ENCODE measurements at regions not wholly inside any gene's neighbourhood (a gene's known extent, or its start where the extent isn't known, plus 50 kb on each side); places are given as distances from the start of the nearest gene placed in this dataset.
"Not testable (repeated sequence)": the region's sequence is repeated elsewhere in the genome, so short reads cannot be mapped to it uniquely, and the experiment has no call there.

DNA sequence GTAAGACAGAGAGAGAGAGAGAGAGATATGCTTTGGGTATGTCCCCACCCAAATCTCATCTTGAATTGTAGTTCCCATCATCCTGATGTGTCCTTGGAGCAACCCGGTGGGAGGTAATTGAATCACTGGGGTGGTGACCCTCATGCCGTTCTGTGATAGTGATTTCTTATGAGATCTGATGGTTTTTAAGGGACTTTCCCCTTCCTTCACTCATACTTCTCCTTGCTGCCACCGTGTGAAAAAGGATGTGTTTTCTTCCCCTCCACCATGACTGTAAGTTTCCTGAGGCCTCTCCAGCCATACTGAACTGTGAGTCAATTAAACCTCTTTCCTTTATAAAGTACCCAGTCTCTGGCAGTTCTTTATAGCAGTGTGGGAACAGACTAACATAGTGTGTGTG lies 60.3 kb downstream of the EOMES start:
- no peak for DNase-seq

DNA sequence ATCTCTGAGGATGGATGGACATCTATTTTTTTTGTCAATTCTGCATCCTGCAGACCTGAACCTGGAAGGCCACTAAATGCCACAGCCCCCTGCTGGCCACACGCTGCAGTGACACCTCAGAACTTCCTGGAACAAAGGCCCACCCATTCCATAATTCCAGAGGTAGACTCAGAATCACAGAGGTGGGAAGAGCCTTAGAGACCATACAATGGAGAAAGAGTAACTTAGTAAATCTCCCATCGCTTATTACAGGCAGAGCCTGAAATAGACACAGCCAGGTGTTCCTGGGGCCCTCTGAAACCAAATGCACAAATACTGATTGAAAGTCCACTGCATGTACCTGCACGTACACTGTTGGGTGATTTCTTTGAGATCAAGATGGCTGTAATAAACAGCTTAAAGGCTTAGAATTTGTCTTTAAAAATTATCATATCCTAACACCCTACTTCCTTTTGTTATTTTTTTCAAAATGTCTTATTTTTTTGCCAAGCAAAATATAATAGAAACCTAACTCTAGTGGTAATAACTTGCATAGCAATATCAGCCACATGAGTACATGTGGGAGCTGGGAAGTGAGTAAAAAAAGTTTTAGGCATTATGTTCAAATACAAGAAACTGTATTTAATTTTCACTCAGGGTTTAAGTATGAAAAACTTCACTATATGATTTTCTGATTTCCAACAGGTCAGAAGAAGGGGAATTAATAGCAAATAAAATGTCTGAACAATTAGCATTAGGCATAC lies 62.7 kb downstream of the EOMES start:
- peak; percentile 23 to 55 for DNase-seq

DNA sequence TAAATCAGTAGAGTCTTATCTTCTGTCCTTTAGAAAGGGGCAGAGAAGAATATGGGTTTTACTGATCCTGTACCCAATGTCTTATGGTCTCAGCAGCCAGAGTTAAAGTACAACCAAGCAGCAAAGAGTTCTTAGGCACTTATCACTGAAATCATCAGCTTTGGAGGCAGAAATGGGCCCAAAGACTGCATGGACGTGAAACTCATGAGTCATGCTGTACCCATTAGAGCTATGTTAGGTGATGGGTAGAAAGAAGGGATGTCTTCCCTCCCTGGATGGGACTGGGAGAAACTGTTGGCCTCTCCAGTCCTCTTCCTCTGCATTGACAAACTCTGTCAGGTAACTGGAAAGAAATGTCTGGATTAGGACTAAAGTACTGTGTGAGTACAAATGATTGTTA lies 63.4 kb downstream of the EOMES start:
- no peak for DNase-seq

DNA sequence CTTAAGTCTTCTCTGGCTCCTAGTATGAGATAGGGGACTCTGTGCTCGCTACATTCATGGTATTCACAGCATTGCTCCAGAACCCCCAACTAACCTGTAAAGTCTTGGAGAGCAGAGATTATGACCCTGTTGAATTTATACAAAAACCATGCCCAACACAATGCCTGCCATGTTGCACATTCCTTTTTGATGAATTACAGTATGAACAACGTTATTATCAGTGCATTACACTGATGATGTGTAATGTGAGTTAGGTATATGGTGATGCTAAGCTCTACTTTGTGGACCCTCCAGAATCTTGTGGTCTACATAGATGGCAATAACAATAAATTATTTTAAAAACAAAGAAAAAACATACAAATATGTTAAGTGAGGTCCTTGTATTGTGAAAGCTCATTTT lies 64.3 kb downstream of the EOMES start:
- DNase-seq: no peak

DNA sequence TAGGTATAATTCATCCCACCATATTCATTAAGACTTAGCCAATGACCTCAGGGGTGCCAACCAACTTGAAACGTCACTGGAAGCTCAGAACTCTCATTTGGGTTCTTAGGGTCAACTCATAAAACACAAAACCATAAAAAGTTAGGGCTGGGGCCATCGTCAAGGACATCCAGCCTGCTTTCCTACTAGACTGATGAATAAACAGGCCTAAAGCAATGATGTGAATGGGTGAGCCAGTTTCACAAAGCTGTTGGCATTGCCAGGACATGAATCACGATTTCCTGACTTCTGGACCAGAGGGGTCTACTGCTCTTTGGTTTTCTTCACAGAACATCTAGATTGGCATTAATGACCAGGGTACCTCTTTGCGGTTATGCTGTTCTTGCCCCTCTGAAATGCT lies 64.7 kb downstream of the EOMES start:
- no peak for DNase-seq

DNA sequence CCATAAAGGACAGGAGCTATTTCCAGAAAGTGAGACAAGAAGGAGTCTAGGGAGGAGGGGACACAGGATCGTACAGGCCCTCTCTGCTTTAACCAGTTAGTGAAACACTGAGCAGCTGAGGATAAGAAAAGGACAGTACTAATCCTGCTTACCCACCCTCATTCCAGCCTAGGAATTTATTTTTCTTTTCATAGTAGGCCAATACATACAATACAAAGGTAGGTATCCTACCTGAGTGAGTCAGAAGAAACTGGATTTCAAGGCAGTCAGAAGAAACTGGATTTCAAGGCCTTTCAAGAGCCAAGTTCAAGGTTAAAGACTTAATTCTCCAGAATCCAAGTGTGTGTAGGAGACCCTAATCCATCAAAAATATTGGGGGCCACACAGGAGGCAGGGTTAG lies 65.3 kb downstream of the EOMES start:
- no peak for DNase-seq

DNA sequence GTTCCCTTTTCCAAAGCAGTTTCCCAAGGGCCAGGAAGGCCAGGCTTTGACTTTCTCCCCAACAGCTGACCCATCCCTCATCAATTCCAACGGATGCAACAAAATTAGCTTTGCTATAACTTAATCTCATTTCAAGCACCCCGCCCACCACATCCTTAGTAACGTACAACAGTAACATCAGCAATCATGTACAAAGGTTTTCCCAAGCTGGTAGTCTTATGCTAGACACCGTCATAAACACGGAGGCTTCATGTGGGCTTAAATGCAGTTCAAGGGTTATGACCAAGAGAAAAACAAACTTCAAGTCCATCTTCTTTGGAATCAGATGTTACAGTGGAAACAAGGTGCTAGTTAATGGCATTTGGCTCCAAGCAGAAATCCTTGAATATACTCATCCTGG lies 66.6 kb downstream of the EOMES start:
- no peak for DNase-seq

DNA sequence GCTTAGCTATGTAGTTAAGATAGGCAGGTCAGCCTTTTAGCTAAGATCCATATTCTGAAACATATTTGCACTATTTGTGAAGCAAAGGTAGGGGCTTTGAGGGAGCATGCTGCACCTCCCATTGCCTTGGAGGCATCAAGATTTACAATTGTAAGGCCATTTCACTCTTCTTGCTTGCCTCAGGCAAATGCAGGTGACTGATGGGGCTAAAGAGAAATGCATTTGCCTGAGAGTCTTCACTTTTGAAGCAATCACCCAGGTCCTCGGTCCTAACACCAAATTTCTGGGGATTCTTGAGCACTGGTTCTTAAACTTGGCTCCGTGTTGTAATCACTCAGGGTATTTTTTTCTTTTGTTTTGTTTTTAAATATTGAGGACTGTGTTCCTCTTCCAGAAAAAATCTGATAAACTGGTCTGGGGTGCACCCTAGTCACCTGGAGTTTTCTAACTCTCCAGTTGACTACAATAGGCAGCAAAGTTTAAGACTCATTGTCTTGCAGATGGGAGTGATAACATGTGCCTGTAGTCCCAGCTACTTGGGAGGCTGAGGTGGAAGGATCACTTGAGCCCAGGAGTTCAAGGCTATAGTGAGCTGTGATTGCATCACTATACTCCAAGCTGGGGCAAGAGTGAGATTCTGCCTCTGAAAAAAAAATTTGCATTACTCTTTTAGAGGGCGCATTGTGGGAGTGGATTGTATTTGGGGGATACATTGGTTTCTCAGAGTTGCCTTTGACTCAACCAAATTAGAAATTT lies 68.1 kb downstream of the EOMES start:
- no peak for DNase-seq

DNA sequence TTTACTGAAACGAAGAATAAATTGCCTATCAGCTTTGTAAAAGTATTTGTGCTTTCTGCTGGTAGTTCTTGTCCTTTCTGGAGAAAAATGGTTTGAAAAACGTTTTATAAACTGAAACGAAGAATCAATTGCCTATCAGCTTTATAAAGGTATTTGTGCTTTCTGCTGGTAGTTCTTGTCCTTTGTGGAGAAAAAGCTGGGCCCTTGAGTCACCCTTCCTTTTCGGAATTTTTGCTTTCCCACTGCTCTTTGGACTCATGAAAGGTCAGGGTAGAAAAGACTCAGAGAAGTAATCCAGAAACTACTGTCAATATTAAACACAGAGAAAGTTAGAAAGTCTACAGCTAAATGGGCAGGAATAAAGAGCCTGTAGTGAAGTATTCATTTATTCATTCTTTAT lies 72.8 kb downstream of the EOMES start:
- DNase-seq: no peak

DNA sequence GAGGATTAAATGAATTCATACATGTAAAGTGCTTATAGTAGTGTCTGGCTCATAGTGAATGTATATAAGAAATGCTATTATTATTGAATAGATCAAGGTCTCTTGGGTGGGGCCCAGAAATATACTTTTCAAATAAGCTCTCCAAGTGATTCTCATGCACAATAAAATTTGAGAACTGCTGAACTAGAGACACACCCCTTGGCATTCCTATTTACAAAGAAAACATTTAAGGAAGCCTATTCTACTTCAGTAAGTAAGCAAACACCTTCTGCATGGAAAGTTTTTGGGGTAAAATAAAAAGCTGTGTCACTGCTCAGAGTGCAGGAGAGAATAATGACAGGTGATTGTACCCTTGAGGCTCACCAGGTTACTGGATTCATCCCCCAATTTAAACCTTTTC lies 75.2 kb downstream of the EOMES start:
- DNase-seq: no peak

DNA sequence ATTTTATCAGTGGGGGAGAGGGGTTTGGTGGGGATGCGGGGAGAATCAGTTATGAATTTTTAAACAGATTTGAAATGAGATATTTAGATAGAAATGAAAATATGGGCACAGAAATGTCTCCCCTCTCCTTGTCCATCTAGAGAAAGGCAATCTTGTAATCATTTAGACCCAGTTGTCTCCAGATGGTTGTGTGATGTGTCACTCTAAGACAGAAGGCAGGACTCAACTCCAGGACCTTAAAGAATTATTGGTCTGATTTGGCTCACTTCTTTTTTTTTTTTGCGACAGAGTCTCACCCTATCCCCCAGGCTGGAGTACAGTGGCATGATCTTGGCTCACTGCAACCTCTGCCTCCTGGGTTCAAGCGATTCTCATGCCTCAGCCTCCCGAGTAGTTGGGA lies 77.2 kb downstream of the EOMES start:
- no peak for DNase-seq

DNA sequence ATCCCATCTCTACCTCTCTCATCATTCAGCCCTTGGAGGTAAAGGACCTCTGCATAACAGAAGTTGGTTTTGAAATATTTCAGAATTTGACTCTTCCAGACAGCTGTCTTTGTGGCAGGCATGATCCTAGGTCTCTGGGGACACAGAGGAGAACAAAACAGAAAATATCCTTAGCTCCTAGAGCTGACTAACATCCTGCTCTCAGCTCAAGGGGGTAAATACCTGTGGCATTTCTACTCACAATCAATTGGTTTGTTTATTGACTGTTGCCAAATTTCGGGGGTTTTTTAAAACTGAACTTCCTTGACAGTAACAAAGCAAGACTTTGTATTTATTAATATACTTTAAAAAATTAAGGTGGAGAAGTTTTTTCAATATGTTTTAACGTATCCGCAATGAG lies 78.8 kb downstream of the EOMES start:
- no peak for DNase-seq

DNA sequence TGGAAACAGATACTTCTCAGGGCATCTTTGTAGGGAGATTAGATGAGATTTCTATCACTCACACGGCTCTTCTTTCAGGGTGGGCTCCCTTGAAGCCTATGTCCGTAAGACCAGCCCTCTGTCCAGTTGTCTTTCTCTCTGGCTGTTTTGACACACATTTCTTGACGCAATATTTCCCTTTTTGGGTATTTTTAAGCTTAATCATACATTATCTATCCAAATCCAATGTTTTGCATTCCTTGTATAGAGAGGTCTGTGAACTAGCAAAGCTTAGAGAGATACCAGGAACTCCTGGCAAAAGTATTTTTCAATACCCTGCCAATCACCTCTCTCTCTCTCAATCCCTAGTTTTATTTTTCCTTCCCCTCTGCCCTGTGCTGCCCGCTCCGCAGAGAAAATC lies 79.3 kb downstream of the EOMES start:
- no peak for DNase-seq

DNA sequence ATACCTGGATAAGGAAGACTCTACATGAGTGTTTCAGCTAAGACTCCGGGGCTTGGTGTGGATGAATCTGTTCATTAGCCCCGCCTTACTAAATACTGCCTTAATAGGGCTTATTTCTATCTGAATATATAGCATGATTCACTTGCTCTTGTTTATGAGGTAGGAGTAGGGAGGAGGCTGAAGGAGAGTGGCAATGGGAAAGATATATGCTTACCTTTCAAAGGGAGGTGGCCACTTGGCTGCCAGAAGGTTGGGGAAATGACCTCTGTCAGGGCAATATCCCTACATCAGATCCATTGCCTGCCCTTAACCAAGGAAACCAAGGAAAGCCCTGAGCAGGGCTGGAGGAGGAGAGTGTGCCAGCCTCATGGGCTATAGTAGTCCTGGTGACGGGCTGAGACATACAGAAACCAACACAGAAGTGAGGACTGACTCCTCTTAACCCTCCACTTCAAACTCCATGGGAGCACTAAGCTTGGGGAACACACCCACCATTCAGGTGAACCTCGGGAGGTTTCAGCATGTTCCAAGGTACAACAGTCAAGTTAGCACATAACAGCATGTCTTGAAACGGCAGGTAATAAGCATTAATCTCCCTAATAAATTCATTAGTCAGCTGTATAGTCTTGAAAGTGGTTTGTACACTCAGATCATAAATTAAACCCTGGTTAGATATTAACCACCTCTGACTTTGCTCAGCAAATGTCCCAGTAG lies 80.1 kb downstream of the EOMES start:
- DNase-seq: no peak

DNA sequence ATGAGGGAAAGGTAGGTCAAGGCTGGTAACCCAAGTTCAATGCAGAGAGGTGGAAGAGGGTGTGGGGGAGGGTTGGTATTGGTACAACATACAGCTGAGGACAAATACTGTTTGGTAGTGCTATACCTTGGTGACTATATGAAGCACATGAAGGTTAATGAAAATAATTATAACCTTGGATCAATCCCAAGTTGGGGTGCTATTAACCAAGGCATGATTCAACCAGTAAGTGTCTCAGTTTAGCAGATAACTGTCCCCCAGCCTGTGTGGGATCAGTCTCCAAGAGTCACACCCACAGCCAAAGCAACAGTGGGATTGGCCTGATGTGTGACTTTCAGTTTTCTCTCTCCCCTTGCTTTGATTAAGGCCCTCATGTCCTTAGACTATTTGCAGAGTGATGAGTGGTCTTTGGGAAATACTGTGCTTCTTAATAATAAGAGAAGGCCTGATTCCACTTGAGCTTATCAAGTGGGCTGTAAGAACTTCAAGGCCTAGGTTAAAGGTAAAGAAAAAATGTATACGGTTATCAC lies 80.8 kb downstream of the EOMES start:
- no peak for DNase-seq

DNA sequence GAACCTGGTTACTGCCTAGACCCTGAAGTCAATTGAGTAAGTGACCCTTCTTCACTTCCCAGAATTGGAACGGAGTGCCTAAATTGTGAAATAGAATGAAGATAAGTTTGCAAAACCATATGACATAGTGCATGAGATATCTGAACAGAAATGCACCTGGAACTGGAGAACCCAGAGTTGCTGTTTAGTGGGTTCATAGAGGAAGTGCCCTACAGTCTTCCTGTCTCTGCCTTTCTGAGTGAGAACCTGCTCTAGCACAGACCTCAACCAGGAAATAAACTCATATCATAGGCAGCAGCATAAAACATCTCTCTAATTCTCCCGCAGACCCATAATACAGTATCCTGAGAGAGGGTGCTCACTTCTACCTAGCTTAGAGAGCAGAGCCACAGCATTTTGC lies 82.9 kb downstream of the EOMES start:
- peak in 1 of 2 donors; percentile 44 for DNase-seq

DNA sequence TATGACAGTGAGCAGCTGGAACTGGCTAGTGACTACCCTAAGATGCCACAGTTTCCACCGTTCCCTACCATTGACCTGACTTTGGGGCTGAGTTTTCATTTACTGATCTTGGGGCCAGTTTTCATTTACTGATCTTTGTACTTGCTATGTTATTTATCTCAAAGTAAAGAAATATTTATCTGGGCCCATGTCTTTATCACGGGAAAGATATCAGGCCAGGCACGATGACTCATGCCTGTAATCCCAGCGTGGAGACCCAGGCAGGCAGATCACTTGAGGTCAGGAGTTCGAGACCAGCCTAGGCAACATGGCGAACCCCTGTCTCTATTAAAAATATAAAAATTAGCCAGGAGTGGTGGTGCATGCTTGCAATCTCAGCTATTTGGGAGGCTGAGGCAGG lies 83.5 kb downstream of the EOMES start:
- DNase-seq: no peak

DNA sequence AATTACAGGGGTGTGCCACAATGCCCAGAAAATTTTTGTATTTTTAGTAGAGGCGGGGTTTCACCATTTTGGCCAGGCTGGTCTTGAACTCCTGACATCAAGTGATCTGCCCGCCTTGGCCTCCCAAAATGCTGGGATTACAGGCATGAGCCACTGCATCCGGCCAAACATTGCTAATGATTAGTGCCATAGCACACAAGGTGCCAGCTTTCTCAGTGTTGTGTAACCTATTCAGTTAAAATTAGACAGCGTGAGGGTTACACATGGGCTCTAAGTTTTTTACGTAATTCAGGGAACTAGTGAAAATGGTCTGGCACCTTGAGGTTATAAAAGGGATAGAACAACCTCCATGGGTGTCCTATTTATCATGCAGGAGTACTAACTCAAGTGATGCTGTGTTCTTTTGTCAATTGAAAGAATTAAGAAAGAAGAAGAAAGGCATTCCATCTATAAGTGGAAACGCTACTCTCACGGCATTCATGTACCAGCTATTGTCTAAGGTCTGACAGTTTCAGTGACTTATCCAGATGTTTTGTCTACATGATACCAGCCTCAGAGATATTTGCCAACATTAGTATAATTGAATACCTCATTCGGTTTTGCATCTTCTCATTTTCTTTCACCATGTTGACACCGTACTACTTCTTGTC lies 84.7 kb downstream of the EOMES start:
- no peak for DNase-seq

DNA sequence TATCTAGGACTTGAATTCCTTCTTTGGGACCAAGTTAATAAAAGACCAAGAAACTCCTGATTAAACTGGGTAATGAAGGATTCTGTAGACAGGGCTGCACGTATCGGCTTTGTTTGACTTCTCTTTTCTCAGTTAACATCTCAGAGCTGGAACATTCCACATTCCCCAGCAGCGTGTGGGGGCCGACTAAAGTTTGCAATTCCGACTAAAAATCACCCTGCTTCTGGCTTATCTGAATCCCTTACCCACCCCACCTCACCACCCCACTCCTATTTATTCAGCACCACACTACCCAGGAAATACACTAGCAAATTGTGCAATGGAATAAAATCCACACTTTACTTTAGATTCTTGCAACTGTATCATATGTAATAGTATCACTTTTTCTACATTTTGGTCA lies 87.1 kb downstream of the EOMES start:
- DNase-seq: not testable (repeated sequence)

DNA sequence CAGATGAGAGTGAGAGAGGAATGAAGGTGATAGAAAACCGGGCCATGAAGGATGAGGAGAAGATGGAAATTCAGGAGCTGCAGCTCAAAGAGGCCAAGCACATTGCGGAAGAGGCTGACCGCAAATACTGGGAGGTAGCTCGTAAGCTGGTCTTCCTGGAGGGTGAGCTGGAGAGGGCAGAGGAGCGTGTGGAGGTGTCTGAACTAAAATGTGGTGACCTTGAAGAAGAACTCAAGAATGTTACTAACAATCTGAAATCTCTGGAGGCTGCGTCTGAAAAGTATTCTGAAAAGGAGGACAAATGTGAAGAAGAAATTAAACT lies 88.9 kb downstream of the EOMES start:
- DNase-seq: no peak

DNA sequence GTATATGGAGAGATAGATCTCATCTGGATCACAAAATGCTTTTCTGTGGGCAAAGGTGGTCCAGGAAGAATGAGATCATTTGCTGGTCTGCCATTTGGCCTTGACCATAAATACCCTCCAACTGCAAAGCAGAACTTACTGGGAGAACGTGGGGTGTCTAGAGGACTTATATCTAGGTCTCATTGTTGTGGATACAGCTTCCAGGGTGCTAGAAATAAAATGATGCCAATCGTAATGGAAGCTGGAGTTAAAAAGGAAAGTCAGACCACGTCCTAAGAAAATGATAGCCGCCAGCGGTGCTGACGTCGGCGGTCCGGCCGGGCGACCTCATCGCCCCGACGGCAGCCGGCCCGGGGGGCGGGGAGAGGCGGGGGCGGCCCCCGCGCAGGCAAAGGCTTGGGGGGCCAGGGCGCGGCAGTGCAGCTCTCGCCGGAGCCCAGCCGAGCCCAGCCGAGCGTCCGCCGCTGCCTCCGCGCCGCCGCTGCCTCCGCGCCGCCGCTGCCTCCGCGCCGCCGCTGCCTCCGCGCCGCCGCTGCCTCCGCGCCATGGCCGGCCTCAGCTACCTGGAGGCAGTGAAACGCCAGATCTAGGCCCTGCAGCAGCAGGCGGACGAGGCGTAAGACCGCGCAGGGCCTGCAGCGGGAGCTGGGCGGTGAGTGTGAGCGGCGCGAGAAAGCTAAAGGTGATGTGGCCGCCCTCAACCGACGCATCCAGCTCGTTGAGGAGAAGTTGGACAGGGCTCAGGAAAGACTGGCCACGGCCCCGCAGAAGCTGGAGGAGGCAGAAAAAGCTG lies 89.5 kb downstream of the EOMES start:
- DNase-seq: peak; percentile 46 to 58

DNA sequence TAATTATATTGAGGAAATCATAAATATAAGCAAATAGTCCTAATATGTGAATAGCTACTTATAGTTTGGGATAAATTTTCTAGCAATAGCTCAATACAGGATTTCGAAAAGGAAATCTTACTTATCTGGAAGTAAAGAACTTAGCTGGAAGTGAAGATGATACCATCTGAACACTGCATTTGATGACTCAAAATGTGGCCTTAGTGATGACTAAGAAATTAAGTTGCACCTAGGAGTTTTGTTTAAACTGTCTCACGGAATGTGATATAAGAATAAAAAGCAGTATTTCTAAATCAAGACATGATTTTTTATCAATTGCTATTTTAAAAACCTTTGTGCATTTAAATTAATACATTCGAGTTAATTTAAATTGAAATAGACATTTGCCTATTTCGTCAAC lies 91.2 kb downstream of the EOMES start:
- DNase-seq: no peak

DNA sequence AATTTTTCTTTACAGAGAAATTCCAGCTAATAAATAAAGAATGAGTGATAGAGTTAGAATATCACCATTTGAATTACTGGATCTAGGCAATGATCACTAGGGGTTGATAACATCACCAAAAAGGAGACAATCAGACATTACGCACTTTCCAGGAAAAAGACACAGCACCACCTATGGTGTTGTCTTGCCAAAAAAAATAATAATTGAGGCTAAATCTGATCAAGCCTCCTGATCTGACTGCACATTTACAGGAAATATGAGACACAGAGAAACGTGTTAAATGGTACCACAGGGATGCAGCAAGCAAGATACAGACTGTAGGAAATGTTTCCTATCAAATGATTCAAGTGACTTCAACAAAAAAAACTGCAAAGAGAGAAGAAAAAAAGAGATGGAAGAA lies 92.8 kb downstream of the EOMES start:
- no peak for DNase-seq

Data from CD4-positive, alpha-beta T cell treated with Interleukin-1 beta for 1 hour (primary cell).